Retina (tissue), 1 donor: ENCODE measurements at regions not wholly inside any gene's neighbourhood (a gene's known extent, or its start where the extent isn't known, plus 50 kb on each side); places are given as distances from the start of the nearest gene placed in this dataset.
"Not testable (repeated sequence)": the region's sequence is repeated elsewhere in the genome, so short reads cannot be mapped to it uniquely, and the experiment has no call there.

Experiments
- DNase-seq: peaks from one replicate; pipeline ENCODE4 v3.0.0-alpha.2; 2016

DNA sequence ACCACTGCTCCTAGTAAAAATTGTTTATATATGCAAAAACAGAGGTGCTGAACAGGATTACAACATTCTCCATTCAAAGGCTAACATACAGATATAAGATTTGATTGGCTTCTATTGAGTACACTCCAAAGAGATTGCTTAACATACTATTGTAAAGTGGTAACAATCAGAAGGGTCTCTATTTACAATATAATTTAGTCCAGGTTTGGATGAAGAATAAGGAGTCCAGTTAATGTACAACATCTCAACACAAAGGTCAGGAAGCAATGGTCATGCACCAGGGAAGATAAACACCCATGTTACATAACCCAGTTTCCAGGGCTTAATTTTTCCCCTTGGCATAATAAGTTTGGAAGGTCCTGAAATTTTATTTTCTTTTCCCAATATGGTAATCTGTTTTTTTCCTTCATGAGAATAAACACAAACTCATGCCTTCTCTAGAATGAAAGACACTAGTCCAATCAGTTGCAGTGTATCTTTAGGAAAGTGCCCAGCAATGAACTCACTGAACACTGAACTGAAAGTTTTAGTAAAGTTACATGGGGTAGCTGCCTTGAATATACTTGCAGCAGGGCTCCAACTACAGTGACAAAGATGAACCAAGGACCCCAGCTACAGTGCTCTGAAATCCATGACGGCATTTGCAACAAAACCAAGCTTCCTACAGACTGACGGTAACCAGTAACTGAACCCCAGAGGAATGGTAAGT is 255.3 kb upstream of the GJE1 start:
- DNase-seq = no peak

- no peak for DNase-seq
These were observed 257.7 kb upstream of the GJE1 start for GRCh38 chr6:141874930-141875602.

GRCh38 chr6:141869509-141869908 is 263.2 kb upstream of the GJE1 start:
- not testable (repeated sequence) for DNase-seq

GRCh38 chr6:141867767-141868166 is 265.0 kb upstream of the GJE1 start:
- peak; percentile 32 for DNase-seq

DNA sequence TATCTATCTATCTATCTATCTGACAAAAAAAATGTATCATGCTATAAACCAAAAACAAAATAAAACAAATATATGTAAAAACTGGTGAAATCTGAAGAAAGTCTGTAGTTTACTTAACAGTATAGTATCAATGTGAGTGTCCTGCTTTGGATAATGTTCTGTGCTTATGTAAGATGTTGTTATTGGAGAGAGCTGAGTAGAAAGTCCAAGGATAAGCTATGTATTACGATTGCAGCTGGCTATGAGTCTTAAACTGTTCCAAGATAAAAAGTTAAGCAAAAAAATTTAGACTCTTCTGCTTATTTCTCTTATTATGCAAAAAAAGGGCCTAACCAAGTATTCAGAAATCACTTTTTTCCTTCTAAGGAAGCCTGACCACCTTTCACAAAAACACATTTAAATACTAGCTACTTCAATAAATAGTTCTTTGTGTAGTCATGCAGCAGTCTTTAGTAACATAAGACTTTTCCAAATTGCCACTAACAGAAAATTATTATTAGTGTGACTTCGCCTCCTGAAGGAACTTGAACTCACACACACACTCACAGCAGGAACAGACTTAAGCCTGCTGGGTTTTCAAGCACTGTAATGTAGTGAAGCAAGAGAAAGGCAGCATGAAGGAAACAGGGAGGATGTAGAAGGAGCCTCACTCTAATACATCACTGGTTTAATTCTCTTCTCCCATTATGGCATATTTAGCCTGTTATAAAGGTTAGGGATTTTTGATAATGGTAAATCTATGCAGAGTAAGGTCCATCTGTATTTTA is 265.8 kb upstream of the GJE1 start:
- DNase-seq = no peak

- DNase-seq = no peak
These were observed 281.7 kb upstream of the GJE1 start for GRCh38 chr6:141851063-141851462.

DNA sequence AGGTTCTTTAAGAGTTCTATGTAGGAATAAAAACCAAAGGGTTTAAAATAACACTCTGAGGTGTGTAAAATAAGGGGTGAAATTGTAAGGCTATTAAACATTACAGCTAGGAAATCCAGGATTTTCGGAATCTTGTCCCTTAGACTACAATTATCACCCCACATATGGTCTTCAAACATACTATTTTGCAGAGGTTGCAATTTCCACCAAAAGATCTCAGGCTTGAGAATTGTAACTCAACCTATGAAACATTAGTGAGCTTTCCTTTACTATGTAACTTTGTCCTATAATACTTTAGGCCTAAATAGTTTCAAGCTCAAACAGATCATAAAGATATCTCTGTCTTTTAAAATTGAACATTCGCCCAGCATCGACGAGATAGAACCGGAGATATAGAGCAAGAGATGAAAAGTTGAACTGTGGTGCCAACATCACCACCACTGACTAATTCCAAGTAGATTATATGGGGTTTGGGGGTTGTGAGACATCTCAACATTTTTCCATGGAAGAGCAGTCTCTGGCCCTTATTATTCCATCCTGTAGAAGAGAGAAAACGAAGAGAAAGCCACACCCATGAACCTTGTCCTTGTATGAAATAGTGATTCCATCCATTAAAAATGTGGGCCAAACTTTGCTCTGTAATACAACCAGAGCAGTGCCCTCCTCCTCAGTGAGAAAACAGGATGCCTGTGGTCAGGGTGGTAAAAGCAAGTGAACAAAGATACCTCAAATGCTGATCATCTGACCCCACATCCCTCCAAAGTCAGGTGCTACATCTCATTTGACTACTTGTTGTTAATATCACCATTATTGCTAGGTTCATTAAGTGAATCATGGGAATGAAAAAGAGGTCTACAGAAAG is 284.5 kb upstream of the GJE1 start:
- DNase-seq = no peak

- DNase-seq = no peak
These were observed 286.1 kb upstream of the GJE1 start for GRCh38 chr6:141846639-141847038.

- DNase-seq = no peak
These were observed 289.4 kb upstream of the GJE1 start for GRCh38 chr6:141843178-141843834.

GRCh38 chr6:141833001-141833655 is 299.6 kb upstream of the GJE1 start:
- DNase-seq = no peak

DNA sequence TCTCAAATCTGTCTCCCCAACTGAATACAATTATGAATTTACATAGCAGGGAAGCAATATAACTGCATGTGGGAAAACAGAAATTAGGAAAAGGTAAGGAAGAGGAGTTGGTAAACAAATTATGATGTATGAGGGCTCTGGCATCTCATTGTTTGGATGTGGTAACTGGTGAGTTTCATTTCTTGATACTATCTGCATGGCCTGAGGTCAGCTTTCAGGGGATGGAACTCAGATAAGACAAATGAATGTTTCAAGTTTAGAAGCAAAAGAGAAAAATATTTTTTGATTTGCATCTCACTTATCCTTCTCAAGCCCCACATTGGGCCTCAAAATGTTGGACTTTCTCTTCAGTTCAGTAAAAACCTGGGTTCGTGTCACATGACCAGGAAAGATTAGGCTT is 302.2 kb upstream of the GJE1 start:
- no peak for DNase-seq

DNA sequence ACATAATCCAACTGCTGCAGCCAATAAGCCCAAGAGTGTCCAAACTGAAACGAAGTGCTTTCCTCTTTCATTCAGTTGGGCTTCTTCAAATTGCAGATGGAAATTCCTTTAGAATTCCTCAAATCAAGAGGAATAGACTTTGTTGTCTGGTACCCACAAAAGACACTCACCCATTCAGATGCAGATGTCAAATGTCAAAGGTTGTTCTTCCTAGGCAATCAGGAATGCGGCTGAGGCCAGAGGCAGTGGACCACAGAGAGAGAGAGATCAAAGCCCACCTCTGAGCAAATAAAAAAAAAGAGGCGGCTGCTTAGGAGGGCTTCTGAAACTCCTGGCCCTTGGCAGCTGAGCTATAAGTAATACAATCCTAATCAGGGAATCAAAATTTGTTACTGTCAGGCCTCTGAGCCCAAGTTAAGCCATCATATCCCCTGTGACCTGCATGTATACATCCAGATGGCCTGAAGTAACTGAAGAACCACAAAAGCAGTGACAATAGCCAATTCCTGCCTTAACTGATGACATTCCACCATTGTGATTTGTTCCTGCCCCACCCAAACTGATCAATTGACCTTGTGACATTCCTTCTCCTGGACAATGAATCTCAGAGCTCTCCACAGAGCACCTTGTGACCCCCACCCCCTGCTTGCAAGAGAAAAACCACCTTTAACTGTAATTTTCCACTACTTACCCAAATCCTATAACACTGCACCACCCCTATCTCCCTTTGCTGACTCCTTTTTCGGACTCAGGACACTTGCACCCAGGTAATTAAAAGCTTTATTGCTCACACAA is 303.0 kb upstream of the GJE1 start:
- no peak for DNase-seq

DNA sequence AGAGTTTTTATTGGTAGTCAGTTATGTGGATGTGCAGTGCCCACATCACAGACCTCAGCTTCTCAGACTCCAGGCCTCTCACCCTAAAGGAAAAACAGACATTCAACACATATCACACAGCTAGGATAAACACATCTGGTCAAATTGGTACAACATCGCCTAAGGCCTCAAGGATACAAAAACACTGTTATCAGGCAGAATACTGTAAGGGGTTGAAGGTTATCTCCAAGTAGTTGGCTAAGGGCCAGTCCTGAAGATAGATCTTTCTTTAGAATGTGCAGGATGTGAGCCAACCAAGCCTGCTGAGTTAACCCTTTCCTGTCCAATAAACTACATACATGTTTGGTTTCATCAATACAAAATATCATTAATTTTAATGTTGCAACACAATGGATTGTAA is 308.4 kb upstream of the GJE1 start:
- no peak for DNase-seq

- DNase-seq = not testable (repeated sequence)
These were observed 317.7 kb upstream of the GJE1 start for GRCh38 chr6:141815039-141815438.

GRCh38 chr6:141809901-141810300 is 322.8 kb upstream of the GJE1 start:
- DNase-seq = no peak

DNA sequence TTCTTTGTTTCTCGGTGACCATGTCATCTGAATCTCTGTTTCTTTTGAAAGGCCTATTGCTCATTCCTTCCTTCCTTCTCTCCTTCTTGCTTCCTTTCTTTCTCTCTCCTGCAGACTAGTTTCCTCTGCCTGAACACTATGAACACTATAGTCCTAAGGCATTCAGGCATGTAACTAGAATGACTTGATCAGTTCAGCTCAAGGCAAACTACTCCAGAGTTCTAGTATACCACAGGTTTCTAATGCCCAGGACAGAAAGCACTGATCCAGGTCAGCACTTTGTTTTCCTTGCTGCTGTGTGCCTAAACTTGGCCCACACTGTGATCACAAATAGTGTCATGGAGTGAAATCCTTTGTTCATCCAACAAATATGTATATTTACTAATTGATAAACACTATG is 324.1 kb upstream of the GJE1 start:
- DNase-seq = peak; percentile 11

DNA sequence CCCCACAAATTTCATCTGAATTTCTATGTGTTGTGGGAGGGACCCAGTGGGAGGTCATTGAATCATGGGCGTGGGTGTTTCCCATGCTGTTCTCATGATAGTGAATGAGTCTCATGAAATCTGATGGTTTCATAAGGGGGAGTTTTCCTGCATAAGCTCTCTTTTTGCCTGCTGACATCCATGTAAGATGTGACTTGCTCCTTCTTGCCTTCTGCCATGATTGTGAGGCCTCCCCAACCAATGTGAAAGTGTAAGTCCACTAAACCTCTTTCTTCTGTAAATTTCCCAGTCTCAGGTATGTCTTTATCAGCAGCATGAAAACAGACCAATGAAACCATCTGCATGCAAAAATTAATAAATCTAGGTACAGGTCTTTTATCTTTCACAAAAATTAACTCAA is 331.8 kb upstream of the GJE1 start:
- DNase-seq = not testable (repeated sequence)

DNA sequence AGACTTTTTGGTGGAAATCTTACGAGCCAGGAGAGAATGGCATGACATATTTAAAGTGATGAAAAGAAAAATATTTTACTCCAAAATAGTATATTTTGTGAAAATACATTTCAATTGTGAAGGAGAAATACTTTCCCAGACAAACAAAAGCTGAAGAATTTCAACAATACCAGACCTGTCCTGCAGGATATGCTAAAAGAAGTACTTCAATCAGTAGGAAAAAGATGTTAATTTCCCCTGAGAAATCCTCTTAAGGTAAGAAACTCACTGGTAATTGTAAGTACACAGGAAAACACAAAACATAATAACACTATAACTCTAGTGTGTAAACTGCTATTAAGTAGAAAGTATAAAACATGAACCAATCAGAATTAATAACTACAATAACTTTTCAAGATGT is 341.8 kb upstream of the GJE1 start:
- DNase-seq = no peak

DNA sequence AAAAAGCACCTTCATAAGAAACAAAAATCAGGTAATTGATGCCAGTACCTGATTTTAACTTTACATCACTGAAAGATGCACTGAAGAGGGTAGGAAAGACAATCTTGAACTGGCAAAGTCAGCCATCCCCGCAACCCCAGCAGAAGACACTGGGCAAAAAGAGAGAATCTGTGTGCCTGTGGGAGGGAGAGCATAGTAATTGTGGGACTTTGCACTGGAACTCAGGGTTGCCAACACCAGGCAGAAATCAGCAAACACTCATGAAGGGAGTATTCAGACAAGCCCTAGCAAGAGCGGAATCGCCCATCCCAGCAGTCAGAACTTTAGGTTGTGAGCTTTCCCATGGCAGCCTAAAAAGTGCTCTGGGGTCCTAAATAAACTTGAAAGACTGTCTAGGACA is 344.6 kb upstream of the GJE1 start:
- no peak for DNase-seq

- DNase-seq = no peak
These were observed 349.1 kb upstream of the GJE1 start for GRCh38 chr6:141783585-141783984.

DNA sequence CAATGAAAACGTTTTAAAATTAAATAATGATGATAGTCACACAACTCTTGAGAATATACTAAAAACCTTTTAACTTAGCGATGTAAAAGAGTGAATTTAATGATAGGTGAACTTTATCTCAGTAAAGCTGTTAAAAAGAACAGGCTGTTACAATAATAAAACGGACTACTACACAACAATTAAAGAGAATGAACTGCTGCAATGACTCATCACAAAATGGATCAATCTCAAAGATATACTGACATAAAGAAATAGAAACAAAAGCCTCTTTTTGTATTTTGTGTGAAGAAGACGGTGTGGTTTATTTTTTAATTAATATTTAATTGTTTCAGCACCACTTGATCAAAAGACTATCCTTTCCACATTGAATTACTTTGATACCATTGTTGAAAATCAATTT is 352.4 kb upstream of the GJE1 start:
- DNase-seq = no peak
